Lung (tissue), 11 donors: ENCODE measurements at regions not wholly inside any gene's neighbourhood (a gene's known extent, or its start where the extent isn't known, plus 50 kb on each side); places are given as distances from the start of the nearest gene placed in this dataset.
"Not testable (repeated sequence)": the region's sequence is repeated elsewhere in the genome, so short reads cannot be mapped to it uniquely, and the experiment has no call there.

Experiments
- ATAC-seq: fragments of 200-7000 bp; cut with Tn5 transposase; one replicate; pipeline ENCODE4 v1.9.1; 2020; ENCODE audit warnings: moderate number of reproducible peaks; ENCODE audit not compliant: insufficient read depth, low FRiP score
- DNase-seq, 3 donors: peaks; one replicate each; pipeline ENCODE4 v3.0.0-alpha.2; 2013 to 2017
- H3K27ac ChIP-seq, 2 donors: one replicate each; pipeline ENCODE4 v1.5.1; 2013; ENCODE audit warnings: mild to moderate bottlenecking in 2 of 2, moderate library complexity in 2 of 2, control low read depth in 1 of 2, inconsistent platforms in 1 of 2, low read depth in 1 of 2, low read length in 1 of 2
- H3K27me3 ChIP-seq, 3 donors: one replicate each; pipeline ENCODE4 v1.5.1; 2013; ENCODE audit warnings: low read length in 2 of 3; ENCODE audit not compliant: control insufficient read depth in 3 of 3, insufficient read depth in 3 of 3
- H3K36me3 ChIP-seq, 4 donors: one replicate each; pipeline ENCODE4 v1.5.1; 2013; ENCODE audit warnings: low read length in 4 of 4, mild to moderate bottlenecking in 1 of 4, moderate library complexity in 1 of 4; ENCODE audit not compliant: control insufficient read depth in 4 of 4, insufficient read depth in 4 of 4
- H3K4me1 ChIP-seq, 5 donors: one replicate each; pipeline ENCODE4 v1.5.1; 2013; ENCODE audit warnings: low read length in 5 of 5, mild to moderate bottlenecking in 2 of 5, moderate library complexity in 1 of 5; ENCODE audit not compliant: control insufficient read depth in 5 of 5, insufficient read depth in 5 of 5
- H3K4me3 ChIP-seq: one replicate; pipeline ENCODE4 v1.5.1; 2013; ENCODE audit warnings: mild to moderate bottlenecking, control low read depth, moderate library complexity
- H3K9ac ChIP-seq, 2 donors: one replicate each; pipeline ENCODE4 v1.5.1; 2013; ENCODE audit warnings: low read length in 2 of 2, control low read depth in 1 of 2; ENCODE audit not compliant: insufficient read depth in 1 of 2
- H3K9me3 ChIP-seq, 4 donors: one replicate each; pipeline ENCODE4 v1.5.1; 2013; ENCODE audit warnings: low read length in 3 of 4, mild to moderate bottlenecking in 1 of 4, moderate library complexity in 1 of 4; ENCODE audit not compliant: control insufficient read depth in 4 of 4, insufficient read depth in 3 of 4
- CTCF ChIP-seq: IDR thresholded peaks from 2 replicates; pipeline ENCODE4 v1.5.1; 2012; ENCODE audit warnings: mild to moderate bottlenecking; ENCODE audit errors: control extremely low read depth, extremely low read depth
- WGBS, 2 donors: extraction: QIAGEN DNeasy Blood & Tissue Kit; methylation state at CpG; one replicate each; pipeline ENCODE4 v1.1.7; 2013; 5-methylcytosine and 5-hydroxymethylcytosine counted together
- donor health status: control.
- donor health status: control.
- donor health status: Bipolar disorder and iron deficiency.
- donor health status: healthy.
- donor health status: DM: yes; HTN: yes; CAD: no.

DNA sequence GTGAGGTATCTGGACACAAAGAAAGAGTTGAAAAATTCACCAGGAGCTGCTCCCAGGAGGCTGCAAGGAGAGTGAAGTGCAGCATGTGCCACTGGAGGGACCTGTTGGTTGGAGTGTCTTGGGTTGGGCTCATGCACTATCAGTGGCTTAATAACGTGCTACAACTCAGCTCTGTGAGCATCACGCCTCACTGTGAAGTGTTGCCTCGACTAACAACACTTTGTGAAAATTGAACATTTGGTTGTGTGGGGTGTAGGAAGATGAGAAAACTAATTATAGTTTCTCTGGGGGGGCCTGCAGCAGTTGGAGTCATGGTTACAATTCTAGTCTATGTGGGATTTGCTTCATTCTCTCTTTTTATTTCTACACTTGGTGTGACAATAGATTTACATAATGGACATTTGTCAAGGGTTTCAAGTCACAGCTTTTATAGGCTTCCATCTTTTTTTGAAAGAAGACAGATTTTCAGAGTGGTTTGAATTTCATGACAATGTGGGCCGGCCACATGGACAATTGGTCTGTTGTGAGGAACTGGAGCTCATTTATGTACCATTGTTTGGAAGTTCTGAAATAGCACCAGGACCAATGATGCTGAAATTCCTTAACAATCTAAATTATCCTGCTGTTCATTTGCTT, 121.3 kb downstream of the RAMP3 start:
- no peak overlapping the region for H3K9ac ChIP-seq
- H3K27me3 ChIP-seq = no peaks in the 10 kb centered on the region
- no peaks in the 10 kb centered on the region for H3K36me3 ChIP-seq
- no peak overlapping the region for H3K4me3 ChIP-seq
- DNase-seq = no peak
- H3K4me1 ChIP-seq = no peaks in the 10 kb centered on the region
- no peak for TF ChIP-seq CTCF
- H3K9me3 ChIP-seq = no peaks in the 10 kb centered on the region
- no peak overlapping the region for H3K27ac ChIP-seq
- no peak for ATAC-seq
- 73 to 74% methylated on average over 4 of the region's 4 CpGs for WGBS, 2 donors

DNA sequence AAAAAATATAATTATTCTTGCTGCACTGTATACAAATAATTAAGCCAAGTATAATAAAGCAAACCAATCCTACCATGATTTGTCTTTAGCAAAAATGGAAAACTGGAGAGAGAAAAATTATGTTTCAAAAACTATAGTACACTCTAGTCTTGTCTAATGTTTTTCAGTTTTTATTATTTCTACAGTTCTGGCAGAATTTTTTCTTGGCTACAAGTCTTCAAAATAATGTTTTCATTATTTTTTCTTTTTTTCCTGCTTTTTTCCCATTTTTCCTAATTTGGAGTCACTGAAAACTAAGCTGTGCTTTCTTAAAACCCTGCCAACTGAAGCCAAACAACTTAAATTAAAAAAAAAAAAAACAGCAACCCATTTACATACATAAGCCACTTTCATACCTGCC, 132.0 kb downstream of the RAMP3 start:
- not testable (repeated sequence) for DNase-seq, H3K36me3 ChIP-seq, H3K9me3 ChIP-seq, H3K27me3 ChIP-seq, H3K4me3 ChIP-seq, H3K27ac ChIP-seq, H3K9ac ChIP-seq, H3K4me1 ChIP-seq, ATAC-seq

DNA sequence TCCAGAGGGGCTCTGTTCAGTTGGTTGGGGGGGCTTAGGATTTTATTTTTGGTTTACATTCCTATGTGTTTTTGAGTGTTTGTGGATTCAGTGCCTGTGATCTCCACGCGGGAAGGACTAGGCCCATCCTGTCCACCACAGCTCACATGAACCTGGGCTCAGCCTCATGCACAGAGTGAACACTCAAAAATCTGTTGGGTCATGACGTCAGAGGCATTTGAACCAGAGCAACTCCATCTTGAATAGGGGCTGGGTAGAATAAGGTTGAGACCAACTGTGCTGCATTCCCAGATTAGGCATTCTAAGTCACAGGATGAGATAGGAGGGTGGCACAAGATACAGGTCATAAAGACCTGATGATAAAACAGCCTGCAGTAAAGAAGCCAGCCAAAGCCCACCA, 133.3 kb downstream of the RAMP3 start:
- H3K9ac ChIP-seq = no peak overlapping the region
- 70 to 87% methylated on average over 3 of the region's 3 CpGs for WGBS, 2 donors
- no peak for TF ChIP-seq CTCF
- no peaks in the 10 kb centered on the region for H3K36me3 ChIP-seq
- peaks cover 0 to 4% (median 2%) of the 10 kb centered on the region in 4 donors for H3K9me3 ChIP-seq
- ATAC-seq = no peak
- DNase-seq = no peak
- H3K4me3 ChIP-seq = no peak overlapping the region
- H3K27ac ChIP-seq = no peak overlapping the region
- no peaks in the 10 kb centered on the region for H3K27me3 ChIP-seq
- peaks cover 0 to 4% (median 0%) of the 10 kb centered on the region in 5 donors for H3K4me1 ChIP-seq

DNA sequence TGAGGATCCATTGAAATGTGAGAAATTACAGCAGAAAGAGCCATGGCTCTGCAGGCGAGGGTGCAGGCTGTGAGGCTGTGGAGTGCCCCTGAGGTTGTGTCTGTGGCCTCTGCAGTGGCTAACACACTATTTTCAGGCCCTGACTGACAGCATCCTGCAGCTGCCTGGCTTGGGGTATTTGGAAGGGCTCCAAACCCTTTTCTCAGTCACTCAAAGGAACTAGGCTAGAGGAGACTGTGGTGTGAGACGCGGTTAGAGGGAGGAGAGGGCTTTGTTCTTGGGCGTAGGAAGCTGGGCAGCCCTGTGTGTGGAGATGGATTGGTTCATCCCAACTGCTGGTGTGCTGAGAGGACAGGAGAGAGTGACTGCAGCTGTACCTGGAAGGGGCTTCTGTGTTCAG, 134.9 kb downstream of the RAMP3 start:
- H3K9ac ChIP-seq = no peak overlapping the region
- no peaks in the 10 kb centered on the region for H3K27me3 ChIP-seq
- H3K36me3 ChIP-seq = no peaks in the 10 kb centered on the region
- 54 to 60% methylated on average over 4 of the region's 4 CpGs for WGBS, 2 donors
- H3K4me3 ChIP-seq = no peak overlapping the region
- DNase-seq (peak in 2 of 3 donors; percentile 5 to 35), ATAC-seq (no peak)
- TF ChIP-seq CTCF = no peak
- peaks cover 0 to 4% (median 0%) of the 10 kb centered on the region in 5 donors for H3K4me1 ChIP-seq
- H3K27ac ChIP-seq = no peak overlapping the region
- peaks cover 0 to 5% (median 2%) of the 10 kb centered on the region in 4 donors for H3K9me3 ChIP-seq
